ENCODE measurements at regions not wholly inside any gene's neighbourhood (a gene's known extent, or its start where the extent isn't known, plus 50 kb on each side); places are given as distances from the start of the nearest gene placed in this dataset.

DNA sequence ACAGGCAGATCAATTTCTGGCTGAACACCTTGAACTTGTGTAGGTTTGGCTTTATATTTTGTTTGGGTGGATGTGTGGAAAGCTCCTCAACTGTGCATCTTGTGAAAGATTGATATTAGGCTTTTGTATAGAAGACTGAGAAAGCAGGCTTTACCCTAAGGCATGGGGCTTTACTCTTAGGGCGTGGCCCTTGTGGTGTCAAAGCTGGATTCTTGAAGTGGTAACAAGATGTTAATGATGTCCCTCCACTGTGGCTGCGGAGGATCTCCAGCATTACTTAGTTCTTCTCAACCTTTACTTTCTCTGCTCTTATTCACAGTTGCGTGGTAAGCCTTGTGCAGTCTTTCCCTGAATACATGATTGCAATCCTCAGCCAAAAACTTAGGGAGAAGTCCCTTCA, 54.1 kb upstream of the HECTD2 start:
- Mint-ChIP-seq H3K4me3 (ENCODE audit: low read depth, unreplicated experiment) (no peak overlapping the region), H3K27ac (ENCODE audit: unreplicated experiment) (no peak overlapping the region), H3K27me3 (ENCODE audit: unreplicated experiment) (peaks cover 22% of the 10 kb centered on the region), H3K4me1 (ENCODE audit: low read depth, unreplicated experiment) (no peaks in the 10 kb centered on the region), H3K36me3 (ENCODE audit: insufficient read depth, unreplicated experiment) (no peaks in the 10 kb centered on the region), H3K9me3 (ENCODE audit: low read depth, unreplicated experiment) (no peaks in the 10 kb centered on the region)
- DNase-seq, result no peak
- BruUV-seq (replicated peaks), result no TSS peak
- intact Hi-C loops (cut with micrococcal nuclease; ENCODE audit: unreplicated experiment), result no loop called here
- TF ChIP-seq, protein P1, sequence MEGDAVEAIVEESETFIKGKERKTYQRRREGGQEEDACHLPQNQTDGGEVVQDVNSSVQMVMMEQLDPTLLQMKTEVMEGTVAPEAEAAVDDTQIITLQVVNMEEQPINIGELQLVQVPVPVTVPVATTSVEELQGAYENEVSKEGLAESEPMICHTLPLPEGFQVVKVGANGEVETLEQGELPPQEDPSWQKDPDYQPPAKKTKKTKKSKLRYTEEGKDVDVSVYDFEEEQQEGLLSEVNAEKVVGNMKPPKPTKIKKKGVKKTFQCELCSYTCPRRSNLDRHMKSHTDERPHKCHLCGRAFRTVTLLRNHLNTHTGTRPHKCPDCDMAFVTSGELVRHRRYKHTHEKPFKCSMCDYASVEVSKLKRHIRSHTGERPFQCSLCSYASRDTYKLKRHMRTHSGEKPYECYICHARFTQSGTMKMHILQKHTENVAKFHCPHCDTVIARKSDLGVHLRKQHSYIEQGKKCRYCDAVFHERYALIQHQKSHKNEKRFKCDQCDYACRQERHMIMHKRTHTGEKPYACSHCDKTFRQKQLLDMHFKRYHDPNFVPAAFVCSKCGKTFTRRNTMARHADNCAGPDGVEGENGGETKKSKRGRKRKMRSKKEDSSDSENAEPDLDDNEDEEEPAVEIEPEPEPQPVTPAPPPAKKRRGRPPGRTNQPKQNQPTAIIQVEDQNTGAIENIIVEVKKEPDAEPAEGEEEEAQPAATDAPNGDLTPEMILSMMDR (IDR thresholded peaks at IDR 0.05; ENCODE audit: unreplicated experiment), result no peak
- CTCF ChIA-PET, result interaction anchor here (0.5 kb wide), 1 partner anchor 651 kb away, joined by 3 read pairs; no protein-coding TSS in a partner anchor

DNA sequence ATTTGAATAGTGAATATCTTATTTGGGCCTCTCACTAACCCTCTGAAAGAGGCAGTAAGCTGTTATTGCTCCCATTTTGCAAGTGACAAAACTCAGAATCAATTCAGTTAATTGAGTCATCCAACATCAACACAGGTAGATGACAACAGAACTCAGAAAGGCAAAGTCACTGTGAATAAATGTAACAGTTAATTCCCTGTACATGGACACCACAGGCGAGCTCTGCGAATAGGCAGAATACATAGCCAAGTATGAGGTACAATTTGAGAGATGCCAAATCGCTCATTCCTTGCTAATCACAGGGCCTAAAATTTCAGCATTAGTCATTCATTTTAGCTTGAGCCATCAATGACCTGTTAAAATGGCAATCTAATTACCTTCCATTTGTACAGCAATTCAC, 52.6 kb upstream of the HECTD2 start:
- H3K27ac Mint-ChIP-seq (ENCODE audit: unreplicated experiment), result no peak overlapping the region
- no TSS peak for BruUV-seq (replicated peaks)
- CTCF ChIA-PET, result no interaction called here

More for the DNA sequence above, 52.6 kb upstream of the HECTD2 start:
- intact Hi-C loops (cut with micrococcal nuclease; ENCODE audit: unreplicated experiment), result no loop called here
- peaks cover 37% of the 10 kb centered on the region for H3K27me3 Mint-ChIP-seq (ENCODE audit: unreplicated experiment)
- H3K4me1 Mint-ChIP-seq (ENCODE audit: low read depth, unreplicated experiment), result no peaks in the 10 kb centered on the region
- TF ChIP-seq, protein P1 (IDR thresholded peaks at IDR 0.05; ENCODE audit: unreplicated experiment), result no peak
- H3K36me3 Mint-ChIP-seq (ENCODE audit: insufficient read depth, unreplicated experiment), result no peaks in the 10 kb centered on the region
- DNase-seq, result no peak
- no peak overlapping the region for H3K4me3 Mint-ChIP-seq (ENCODE audit: low read depth, unreplicated experiment)
- H3K9me3 Mint-ChIP-seq (ENCODE audit: low read depth, unreplicated experiment), result no peaks in the 10 kb centered on the region
